HepG2 (cell line): ENCODE measurements at regions not wholly inside any gene's neighbourhood (a gene's known extent, or its start where the extent isn't known, plus 50 kb on each side); places are given as distances from the start of the nearest gene placed in this dataset.

ENCODE experiments used
- ATAC-seq: fragments of 200-7000 bp; cut with Tn5 transposase; 3 replicates; pipeline ENCODE4 v1.9.1; 2020; ENCODE audit warnings: mild to moderate bottlenecking, moderate library complexity
- BruUV-seq: library from RNA; stranded (reverse); fragments of 400-500 nt; replicated peaks from 2 replicates; lab custom pipeline; 2021; lab: Mats Ljungman, UMichigan
- CTCF ChIA-PET: fragments of 300-600 bp; formaldehyde crosslinking; extraction: SDS; loops from one replicate; lab custom pipeline; 2021; ENCODE audit warnings: low total read pairs, inconsistent platforms, low intra/inter-chr PET ratio; lab: Yijun Ruan, JAX
- POLR2A ChIA-PET: fragments of 350-600 bp; sonication (Branson Sonifier 250); formaldehyde crosslinking; loops from one replicate; lab custom pipeline; 2020; ENCODE audit warnings: antibody characterized with exemption, inconsistent platforms; lab: Yijun Ruan, JAX
- DNase-seq: peaks from one replicate; pipeline ENCODE4 v3.0.0-alpha.2; 2015; ENCODE audit warnings: low spot score
- FAIRE-seq: peaks from 3 replicates; lab custom pipeline; 2011; peaks lifted over from hg19 to GRCh38; lab: Jason Lieb, UNC
- H2AFZ ChIP-seq: one replicate; pipeline ENCODE4 v1.6.1; 2011; ENCODE audit warnings: low read length, inconsistent platforms
- H3K27ac ChIP-seq: fragments of 300-600 bp; 3 replicates; pipeline ENCODE4 v1.8.0; 2011; ENCODE audit warnings: mixed run types, mild to moderate bottlenecking, mixed read lengths, low read length, inconsistent platforms; ENCODE audit not compliant: insufficient read depth; ENCODE audit errors: extremely low read length
- H3K27me3 ChIP-seq, 2 experiments: fragments of 200-600 bp in 1 of 2; 2 replicates in 1 of 2; 3 replicates in 1 of 2; pipeline versions ENCODE4 v1.6.0 to v1.8.0; 2011; ENCODE audit warnings: low read length in 2 of 2, mild to moderate bottlenecking in 2 of 2, moderate library complexity in 2 of 2, inconsistent platforms in 1 of 2; ENCODE audit not compliant: insufficient read depth in 2 of 2, control insufficient read depth in 1 of 2
- H3K36me3 ChIP-seq, 2 experiments: fragments of 200-600 bp in 1 of 2; replicated peaks in 1 of 2; 2 replicates in 1 of 2; 3 replicates in 1 of 2; pipeline versions ENCODE4 v1.5.1 to v1.8.0; 2011; ENCODE audit warnings: low read length in 2 of 2, inconsistent platforms in 1 of 2; ENCODE audit not compliant: insufficient read depth in 2 of 2, control insufficient read depth in 1 of 2
- H3K4me1 ChIP-seq: 2 replicates; pipeline ENCODE4 v1.5.1; 2012; ENCODE audit warnings: low read length, inconsistent platforms; ENCODE audit not compliant: insufficient read depth
- H3K4me2 ChIP-seq: 2 replicates; pipeline ENCODE4 v1.6.0; 2011; ENCODE audit warnings: low read depth, low read length, inconsistent platforms
- H3K4me3 ChIP-seq, 3 experiments: fragments of 200-600 bp in 1 of 3; sonication (generic), shearing (Covaris generic) in 1 of 3; replicated peaks in 1 of 3; 2 replicates each; pipeline ENCODE4 v1.5.1; 2011 to 2016; ENCODE audit warnings: low read length in 3 of 3, inconsistent platforms in 2 of 3, low read depth in 2 of 3, mild to moderate bottlenecking in 2 of 3, control low read depth in 1 of 3, mixed read lengths in 1 of 3; ENCODE audit not compliant: insufficient read depth in 1 of 3
- H3K79me2 ChIP-seq: one replicate; pipeline ENCODE4 v1.6.1; 2011; ENCODE audit warnings: low read length, inconsistent platforms; ENCODE audit not compliant: insufficient read depth
- H3K9ac ChIP-seq: 2 replicates; pipeline ENCODE4 v1.6.0; 2011; ENCODE audit warnings: mild to moderate bottlenecking, low read depth, low read length, inconsistent platforms; ENCODE audit not compliant: insufficient read depth
- H3K9me3 ChIP-seq: 2 replicates; pipeline ENCODE4 v1.5.1; 2012; ENCODE audit warnings: mild to moderate bottlenecking, low read length
- H4K20me1 ChIP-seq: 2 replicates; pipeline ENCODE4 v1.6.0; 2011; ENCODE audit warnings: inconsistent platforms, mild to moderate bottlenecking, low read length, moderate library complexity; ENCODE audit not compliant: insufficient read depth
- ELF1 ChIP-seq: sonication (generic); formaldehyde crosslinking; IDR thresholded peaks from 2 replicates; pipeline ENCODE4 v1.4.0; 2020; ENCODE audit warnings: missing genetic modification reagents
- MLXIP ChIP-seq: sonication (generic); formaldehyde crosslinking; IDR thresholded peaks from 2 replicates; pipeline ENCODE4 v1.9.0; 2021; ENCODE audit warnings: missing genetic modification reagents, borderline replicate concordance
- RORA ChIP-seq: sonication (generic); formaldehyde crosslinking; IDR thresholded peaks from 2 replicates; pipeline ENCODE4 v1.5.0; 2020; ENCODE audit warnings: mild to moderate bottlenecking, missing genetic modification reagents, moderate library complexity
- SKIL ChIP-seq: sonication (generic); formaldehyde crosslinking; IDR thresholded peaks from 2 replicates; pipeline ENCODE4 v1.8.0; 2022; ENCODE audit warnings: missing genetic modification reagents, mild to moderate bottlenecking, moderate library complexity, borderline replicate concordance
- SP1 ChIP-seq, 2 experiments: fragments of 450-650 bp in 1 of 2; sonication (generic) in 1 of 2; formaldehyde crosslinking in 1 of 2; IDR thresholded peaks; 2 replicates each; pipeline versions ENCODE4 v1.4.0 to v1.6.1; 2016 to 2020; ENCODE audit warnings: missing genetic modification reagents in 1 of 2
- WIZ ChIP-seq: sonication (generic); formaldehyde crosslinking; IDR thresholded peaks from 2 replicates; pipeline ENCODE4 v1.5.1; 2020; ENCODE audit warnings: mild to moderate bottlenecking, missing genetic modification reagents
- ZBTB26 ChIP-seq: IDR thresholded peaks from 2 replicates; pipeline ENCODE4 v1.6.1; 2016; ENCODE audit warnings: missing compliant biosample characterization, missing genetic modification reagents, borderline replicate concordance
- ZBTB39 ChIP-seq: sonication (generic); formaldehyde crosslinking; IDR thresholded peaks from 2 replicates; pipeline ENCODE4 v1.5.0; 2020; ENCODE audit warnings: missing genetic modification reagents
- ZBTB7A ChIP-seq: sonication (generic); formaldehyde crosslinking; IDR thresholded peaks from 2 replicates; pipeline ENCODE4 v1.8.0; 2022; ENCODE audit warnings: mild to moderate bottlenecking, missing genetic modification reagents
- ZFP82 ChIP-seq: sonication (generic); formaldehyde crosslinking; IDR thresholded peaks from 2 replicates; pipeline ENCODE4 v1.5.1; 2020; ENCODE audit warnings: mild to moderate bottlenecking, missing genetic modification reagents, borderline replicate concordance
- ZNF274 ChIP-seq: sonication (generic); formaldehyde crosslinking; IDR thresholded peaks from 2 replicates; pipeline ENCODE4 v1.5.1; 2020; ENCODE audit warnings: mild to moderate bottlenecking, missing genetic modification reagents
- ZNF550 ChIP-seq: sonication (generic); formaldehyde crosslinking; IDR thresholded peaks from 2 replicates; pipeline ENCODE4 v1.4.0; 2020; ENCODE audit warnings: mild to moderate bottlenecking, missing genetic modification reagents, borderline replicate concordance
- ZNF788 ChIP-seq: sonication (generic); formaldehyde crosslinking; IDR thresholded peaks from 2 replicates; pipeline ENCODE4 v1.5.0; 2020; ENCODE audit warnings: mild to moderate bottlenecking, missing genetic modification reagents, borderline replicate concordance
- ZNF800 ChIP-seq: sonication (generic); formaldehyde crosslinking; IDR thresholded peaks from 2 replicates; pipeline ENCODE4 v1.4.0; 2020; ENCODE audit warnings: missing genetic modification reagents
- WGBS: methylation state at CpG from one replicate; pipeline ENCODE4 v1.1.6; 2017; ENCODE audit warnings: low lambda C conversion rate; 5-methylcytosine and 5-hydroxymethylcytosine counted together
- in situ Hi-C: cut with HindIII; loops from 2 replicates; pipeline ENCODE4 v1.10.0; 2017; ENCODE audit warnings: low pct_unique_long_range_greater_than_20kb; ENCODE audit not compliant: extremely low pct_ligation_motif_present
- intact Hi-C: fragments of 100-400 bp; cut with micrococcal nuclease; formaldehyde crosslinking; loops from one replicate; pipeline ENCODE4 v1.10.0; 2022; ENCODE audit not compliant: unreplicated experiment

GRCh38 chr20:50417023-50417329 lies 93.2 kb upstream of the PTPN1 start:
- Histone ChIP-seq H3K9me3 (no peaks in the 10 kb centered on the region), H3K27ac (no peak overlapping the region), H3K4me1 (peaks cover 86% of the 10 kb centered on the region), H3K36me3 (no peaks in the 10 kb centered on the region), H3K4me2 (no peak overlapping the region), H2AFZ (no peak overlapping the region), H3K4me3 (no peak overlapping the region), H4K20me1 (no peaks in the 10 kb centered on the region), H3K9ac (no peak overlapping the region), H3K27me3 (no peaks in the 10 kb centered on the region), H3K79me2 (no peaks in the 10 kb centered on the region)
- CTCF ChIA-PET = no interaction called here
- in situ Hi-C loops (no loop called here), intact Hi-C loops (no loop called here)
- no peak for DNase-seq
- FAIRE-seq = no peak
- BruUV-seq = no TSS peak
- ATAC-seq = no peak
- POLR2A ChIA-PET = interaction anchor here (1.2 to 5.9 kb wide), 5 partner anchors 8 to 96 kb away, joined by 6 to 53 read pairs (median 13); no protein-coding TSS in a partner anchor
- 87% methylated on average over 5 of the region's 5 CpGs for WGBS
- TF ChIP-seq SP1 (IDR thresholded peaks at IDR 0.05) (no peak), SP1 (CRISPR knock-in tag; IDR thresholded peaks at IDR 0.05) (no peak), RORA (no peak), ZBTB39 (CRISPR knock-in tag) (no peak), ZBTB7A (CRISPR knock-in tag) (0 out of 2 replicates have a peak, but pooled peaks have one; percentile 23), ZNF274 (CRISPR knock-in tag) (0 out of 2 replicates have a peak, but pooled peaks have one; percentile 3), ELF1 (CRISPR knock-in tag) (no peak), MLXIP (CRISPR knock-in tag) (no peak), SKIL (CRISPR knock-in tag) (no peak), ZNF800 (CRISPR knock-in tag) (no peak), ZNF788 (CRISPR knock-in tag) (no peak), ZBTB26 (no peak), ZNF550 (CRISPR knock-in tag) (no peak), ZFP82 (CRISPR knock-in tag) (no peak), WIZ (CRISPR knock-in tag) (no peak)
